ENCODE measurements at regions not wholly inside any gene's neighbourhood (a gene's known extent, or its start where the extent isn't known, plus 50 kb on each side); places are given as distances from the start of the nearest gene placed in this dataset.

DNA sequence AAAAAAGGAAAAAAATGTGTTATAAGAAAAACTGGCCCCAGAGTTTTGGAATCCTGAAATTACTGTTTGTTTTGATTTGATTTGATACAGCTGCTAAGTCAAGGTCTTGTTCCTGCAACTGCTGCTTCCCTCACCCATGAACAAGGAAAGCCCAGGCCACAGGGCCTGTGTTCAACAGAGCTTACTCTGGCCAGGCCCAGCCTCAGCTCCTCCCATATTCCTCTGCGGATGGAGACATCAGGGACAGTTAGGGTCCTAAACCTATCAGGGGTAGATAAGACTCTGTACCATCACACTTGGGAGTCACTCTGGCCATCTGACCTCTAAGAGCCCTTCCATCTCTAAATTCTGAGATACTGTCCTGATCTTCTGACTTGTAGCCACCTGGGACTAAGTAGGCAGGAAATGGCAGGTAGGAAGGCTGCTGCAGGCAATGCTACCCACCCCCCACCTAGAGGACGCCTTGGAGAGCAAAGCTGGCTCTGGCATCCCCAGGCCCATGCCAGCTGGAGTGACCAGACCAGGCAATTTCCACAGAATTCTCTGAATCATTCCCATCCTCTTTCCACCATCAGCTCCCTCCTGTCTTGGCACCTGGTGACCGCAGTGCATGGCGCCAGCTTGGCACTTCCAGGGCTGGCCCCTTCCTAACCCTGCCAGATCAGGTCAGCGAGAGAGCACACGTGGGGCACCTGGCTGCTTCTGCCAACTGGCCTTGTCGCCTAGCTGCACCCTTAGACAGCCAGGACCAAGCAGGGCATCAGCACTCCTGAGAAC, 58.0 kb upstream of the TMEM33 start:
- peaks cover 0 to 50% (median 19%) of the 10 kb centered on the region in 3 donors for H3K4me1 ChIP-seq
- TF ChIP-seq POLR2A (IDR thresholded peaks at IDR 0.05) (no peak), EP300 (IDR thresholded peaks at IDR 0.05) (no peak), POLR2AphosphoS5 (IDR thresholded peaks at IDR 0.05) (no peak)
- TF ChIP-seq, protein P1, sequence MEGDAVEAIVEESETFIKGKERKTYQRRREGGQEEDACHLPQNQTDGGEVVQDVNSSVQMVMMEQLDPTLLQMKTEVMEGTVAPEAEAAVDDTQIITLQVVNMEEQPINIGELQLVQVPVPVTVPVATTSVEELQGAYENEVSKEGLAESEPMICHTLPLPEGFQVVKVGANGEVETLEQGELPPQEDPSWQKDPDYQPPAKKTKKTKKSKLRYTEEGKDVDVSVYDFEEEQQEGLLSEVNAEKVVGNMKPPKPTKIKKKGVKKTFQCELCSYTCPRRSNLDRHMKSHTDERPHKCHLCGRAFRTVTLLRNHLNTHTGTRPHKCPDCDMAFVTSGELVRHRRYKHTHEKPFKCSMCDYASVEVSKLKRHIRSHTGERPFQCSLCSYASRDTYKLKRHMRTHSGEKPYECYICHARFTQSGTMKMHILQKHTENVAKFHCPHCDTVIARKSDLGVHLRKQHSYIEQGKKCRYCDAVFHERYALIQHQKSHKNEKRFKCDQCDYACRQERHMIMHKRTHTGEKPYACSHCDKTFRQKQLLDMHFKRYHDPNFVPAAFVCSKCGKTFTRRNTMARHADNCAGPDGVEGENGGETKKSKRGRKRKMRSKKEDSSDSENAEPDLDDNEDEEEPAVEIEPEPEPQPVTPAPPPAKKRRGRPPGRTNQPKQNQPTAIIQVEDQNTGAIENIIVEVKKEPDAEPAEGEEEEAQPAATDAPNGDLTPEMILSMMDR (IDR thresholded peaks at IDR 0.05) = no peak

DNA sequence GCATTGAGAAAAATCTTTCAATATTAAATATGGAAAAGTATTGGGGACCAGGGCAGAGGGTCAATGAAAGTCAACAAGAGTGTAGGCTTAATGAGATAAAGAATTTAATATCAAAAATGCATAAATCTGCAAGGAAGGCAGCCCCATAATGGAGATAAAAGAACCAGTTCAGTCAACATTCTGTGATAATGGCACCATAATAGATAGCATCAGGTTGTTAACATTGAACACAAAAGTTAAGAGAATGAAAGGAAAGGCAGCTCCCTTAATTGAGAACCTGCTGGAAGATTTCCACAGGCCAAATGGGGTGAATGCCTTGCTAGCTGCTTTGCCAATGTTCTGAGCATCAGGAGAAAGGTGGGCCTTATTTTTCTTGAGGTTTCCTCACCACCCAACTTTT, 60.4 kb upstream of the TMEM33 start:
- peaks cover 100% of the 10 kb centered on the region for H3K27me3 ChIP-seq

More for the DNA sequence above, 58.0 kb upstream of the TMEM33 start:
- H3K27me3 ChIP-seq = peaks cover 100% of the 10 kb centered on the region
- H3K4me3 ChIP-seq = no peak overlapping the region
- no peak for ATAC-seq
- H3K9me3 ChIP-seq = no peaks in the 10 kb centered on the region
- no peak overlapping the region for H3K27ac ChIP-seq
- no peaks in the 10 kb centered on the region for H3K36me3 ChIP-seq
- 62 to 70% methylated on average over 2 of the region's 7 CpGs for WGBS, 2 donors (ENCODE audit: low coverage in 1 of 2)

DNA sequence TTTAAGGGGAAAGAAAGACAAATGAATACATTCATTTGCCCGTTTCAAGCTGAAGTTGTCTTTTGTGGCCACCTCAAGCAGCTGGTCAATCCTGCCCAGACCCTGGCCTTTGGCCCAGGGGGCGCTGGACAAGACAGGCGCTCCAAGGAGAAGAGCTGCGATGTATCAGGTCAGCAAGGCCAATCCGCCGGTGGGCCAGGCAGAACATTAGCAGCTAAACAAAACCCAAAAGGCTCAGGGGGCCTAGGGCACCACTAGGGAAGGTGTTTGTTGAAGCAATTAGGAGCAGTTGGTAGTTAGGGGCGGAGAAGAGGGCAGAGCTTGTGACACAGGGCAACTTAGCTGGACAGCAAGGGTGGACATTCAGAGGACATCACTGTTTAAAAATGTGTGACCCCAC, 60.8 kb upstream of the TMEM33 start:
- no peak for ATAC-seq
- H3K4me1 ChIP-seq = peaks cover 0 to 23% (median 0%) of the 10 kb centered on the region in 3 donors
- H3K4me3 ChIP-seq = no peak overlapping the region
- 35 to 50% methylated on average over 5 to 6 of the region's 7 CpGs for WGBS, 2 donors (ENCODE audit: low coverage in 1 of 2)
- H3K9me3 ChIP-seq = no peaks in the 10 kb centered on the region
- peaks cover 100% of the 10 kb centered on the region for H3K27me3 ChIP-seq
- no peaks in the 10 kb centered on the region for H3K36me3 ChIP-seq
- TF ChIP-seq EP300 (IDR thresholded peaks at IDR 0.05) = no peak
- no peak for TF ChIP-seq POLR2A (IDR thresholded peaks at IDR 0.05)
- no peak for TF ChIP-seq POLR2AphosphoS5 (IDR thresholded peaks at IDR 0.05)
- TF ChIP-seq, protein P1 (IDR thresholded peaks at IDR 0.05) = no peak
- H3K27ac ChIP-seq = no peak overlapping the region

More for the DNA sequence above, 60.4 kb upstream of the TMEM33 start:
- Histone ChIP-seq H3K4me3 (no peak overlapping the region), H3K4me1 (peaks cover 0 to 26% (median 0%) of the 10 kb centered on the region in 3 donors), H3K36me3 (no peaks in the 10 kb centered on the region), H3K9me3 (no peaks in the 10 kb centered on the region), H3K27ac (no peak overlapping the region)
- no peak for ATAC-seq
- TF ChIP-seq POLR2AphosphoS5 (IDR thresholded peaks at IDR 0.05) (no peak), POLR2A (IDR thresholded peaks at IDR 0.05) (no peak), EP300 (IDR thresholded peaks at IDR 0.05) (no peak)
- TF ChIP-seq, protein P1 (IDR thresholded peaks at IDR 0.05) = no peak

DNA sequence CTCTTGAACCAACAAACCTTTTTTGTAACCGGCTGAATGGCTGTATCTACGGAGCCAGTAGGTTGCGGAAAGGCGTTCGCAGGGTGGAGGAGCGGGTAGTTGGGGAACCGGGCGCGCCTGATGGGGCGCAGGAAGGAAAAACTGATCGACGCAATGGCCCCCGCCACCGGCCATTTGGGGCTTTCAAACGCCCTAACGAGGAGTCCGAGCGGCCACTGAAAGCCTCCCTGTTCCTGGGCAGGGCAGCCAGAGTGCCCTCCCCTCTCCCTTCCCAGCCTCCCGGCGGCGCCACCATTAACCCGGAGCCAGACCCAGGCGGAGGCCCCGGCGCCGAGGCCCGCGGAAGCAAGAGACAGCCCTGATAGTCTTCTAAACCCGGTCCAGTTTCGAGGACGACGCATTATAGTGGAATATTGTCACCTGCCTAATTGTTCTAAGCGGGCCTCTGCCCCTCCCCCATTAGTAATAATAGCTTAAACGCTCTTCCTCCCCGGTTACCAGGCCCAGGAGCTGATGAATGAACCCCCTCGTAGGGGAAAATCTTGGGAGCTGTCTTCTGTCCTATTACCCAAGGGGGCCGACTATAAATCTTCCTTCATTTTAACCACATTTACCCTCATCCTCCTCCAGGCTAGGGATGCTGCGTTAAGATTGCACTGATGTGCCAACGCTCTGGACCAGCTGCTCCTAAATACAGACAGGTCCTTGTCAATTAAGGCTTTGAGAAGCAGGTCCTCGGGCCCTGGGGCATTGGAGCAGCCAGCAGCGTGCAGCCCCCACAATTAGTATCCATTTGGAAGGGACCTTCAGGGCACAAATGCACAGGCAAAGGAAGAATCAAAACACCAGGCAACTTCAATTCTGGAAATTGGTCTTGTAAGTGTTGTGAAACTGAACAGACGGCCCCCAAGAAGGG, 61.6 kb upstream of the TMEM33 start:
- no peak for ATAC-seq
- Histone ChIP-seq H3K4me3 (peak overlapping the region in 1 of 2 donors; percentile 3), H3K27ac (no peak overlapping the region), H3K36me3 (no peaks in the 10 kb centered on the region), H3K27me3 (peaks cover 99% of the 10 kb centered on the region), H3K4me1 (peaks cover 0 to 16% (median 0%) of the 10 kb centered on the region in 3 donors), H3K9me3 (no peaks in the 10 kb centered on the region)
- TF ChIP-seq, protein P1 (IDR thresholded peaks at IDR 0.05) = no peak
- no peak for TF ChIP-seq POLR2AphosphoS5 (IDR thresholded peaks at IDR 0.05)
- TF ChIP-seq POLR2A (IDR thresholded peaks at IDR 0.05) = no peak
- TF ChIP-seq EP300 (IDR thresholded peaks at IDR 0.05) = no peak
- WGBS, 2 donors (ENCODE audit: low coverage in 1 of 2) = 13 to 23% methylated on average over 4 to 10 of the region's 42 CpGs

All from gastroesophageal sphincter (tissue), 4 donors.